Stimulated activated CD4-positive, alpha-beta T cell treated with anti-CD3 and anti-CD28 coated beads, TNF-alpha, amount 100 ng/mL, for 4 hours (primary cell): ENCODE measurements at regions not wholly inside any gene's neighbourhood (a gene's known extent, or its start where the extent isn't known, plus 50 kb on each side); places are given as distances from the start of the nearest gene placed in this dataset.
"Not testable (repeated sequence)": the region's sequence is repeated elsewhere in the genome, so short reads cannot be mapped to it uniquely, and the experiment has no call there.

Experiments
- DNase-seq, 3 experiments: peaks; one replicate each; pipeline ENCODE4 v3.0.0-alpha.2; 2020; ENCODE audit warnings: low read depth in 3 of 3

GRCh38 chr6:119734227-119734626 lies 384.7 kb upstream of the MAN1A1 start:
- no peak for DNase-seq

- DNase-seq, result no peak
Measured at GRCh38 chr6:119728935-119729334, 379.4 kb upstream of the MAN1A1 start.

- DNase-seq, result no peak
Measured at GRCh38 chr6:119728220-119728750, 378.7 kb upstream of the MAN1A1 start.

DNA sequence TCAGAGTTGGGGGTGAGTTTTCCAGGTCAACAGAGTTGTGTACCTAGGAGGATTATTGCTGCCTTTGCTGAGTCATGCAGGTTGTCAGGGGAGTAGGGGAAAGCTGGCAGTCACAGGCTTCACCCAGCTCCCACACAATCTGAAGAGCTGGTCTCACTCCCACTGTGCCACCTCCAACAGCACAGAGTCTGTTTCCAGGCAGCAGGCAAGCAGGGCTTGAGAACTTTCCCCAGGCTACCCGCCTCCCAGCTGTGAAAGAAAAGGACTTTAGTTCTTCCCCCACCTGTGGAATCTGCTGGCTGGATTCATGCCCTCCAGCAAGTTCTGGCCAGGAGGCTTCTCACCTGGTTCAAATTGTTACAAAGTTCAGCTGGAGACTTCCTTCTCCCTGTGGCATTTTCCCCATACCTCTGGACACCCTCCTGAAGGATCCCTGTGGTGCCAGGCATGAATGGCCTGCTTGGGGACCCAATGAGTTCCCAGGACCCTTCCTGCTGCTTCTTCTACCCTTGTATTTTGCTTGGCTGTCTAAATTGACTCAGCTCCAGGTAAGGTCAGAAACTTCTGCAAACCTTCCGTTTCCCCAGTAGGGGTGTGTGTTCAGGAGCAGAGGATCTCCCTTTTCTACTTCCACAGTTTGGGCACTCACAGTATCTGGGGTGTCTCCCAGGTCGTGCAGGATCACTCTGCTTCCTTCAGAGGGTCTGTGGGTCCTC lies 378.1 kb upstream of the MAN1A1 start:
- DNase-seq, result no peak

GRCh38 chr6:119726912-119727311 lies 377.4 kb upstream of the MAN1A1 start:
- DNase-seq, result not testable (repeated sequence)

- DNase-seq, result no peak
Measured at GRCh38 chr6:119726086-119726485, 376.5 kb upstream of the MAN1A1 start.

GRCh38 chr6:119720160-119720559 lies 370.6 kb upstream of the MAN1A1 start:
- no peak for DNase-seq

- DNase-seq, result no peak
Measured at GRCh38 chr6:119717942-119718341, 368.4 kb upstream of the MAN1A1 start.

DNA sequence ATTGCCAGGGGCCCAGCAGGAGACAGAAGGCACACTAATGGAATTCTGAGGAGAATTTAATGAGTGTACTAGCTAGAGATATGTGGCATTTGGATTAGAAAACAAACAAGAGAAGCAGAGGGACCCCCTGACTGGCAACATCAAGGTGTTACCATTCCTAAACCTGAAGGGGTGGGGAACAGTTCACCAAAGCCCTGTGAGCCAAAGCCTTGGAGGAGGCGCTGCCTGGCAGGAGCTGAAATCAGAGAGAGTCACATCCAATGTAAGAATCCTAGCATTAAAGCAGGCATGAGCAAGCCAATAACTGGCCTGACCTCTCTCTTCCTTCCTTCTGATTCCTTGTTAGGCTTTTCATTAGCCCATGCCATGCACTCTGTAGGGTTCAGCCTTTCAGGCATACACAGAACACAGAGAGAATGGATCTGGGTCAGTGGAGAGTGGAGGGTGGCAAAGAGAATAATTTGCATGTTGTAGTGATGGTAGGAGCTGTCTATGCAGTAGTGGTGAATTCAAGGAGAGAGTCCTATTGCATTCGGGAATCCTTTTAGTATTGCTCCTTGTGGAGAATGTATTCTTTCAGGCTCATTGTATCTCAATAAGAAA lies 367.2 kb upstream of the MAN1A1 start:
- DNase-seq, result no peak

GRCh38 chr6:119713903-119714302 lies 364.3 kb upstream of the MAN1A1 start:
- DNase-seq, result no peak

- no peak for DNase-seq
Measured at GRCh38 chr6:119686644-119687043, 337.1 kb upstream of the MAN1A1 start.

- no peak for DNase-seq
Measured at GRCh38 chr6:119686240-119686639, 336.7 kb upstream of the MAN1A1 start.

DNA sequence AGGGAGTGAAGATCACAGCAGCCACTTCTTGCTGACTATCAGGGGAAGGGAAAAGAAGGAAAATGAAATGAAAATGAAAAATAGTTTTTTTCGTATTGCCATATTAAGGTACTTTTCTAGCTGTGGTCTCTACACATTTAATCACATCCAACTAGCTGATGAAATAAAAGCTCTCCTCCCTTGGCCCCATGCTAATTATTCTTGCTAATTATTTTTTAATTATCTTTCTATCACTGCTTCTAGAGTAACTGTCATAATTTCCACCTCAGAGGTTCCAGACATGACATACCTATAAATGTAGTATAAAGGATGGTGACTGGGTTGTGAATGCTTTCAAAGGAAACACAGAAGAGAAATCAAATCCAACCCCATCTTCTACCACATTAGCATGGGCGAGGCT lies 334.1 kb upstream of the MAN1A1 start:
- DNase-seq, result no peak

DNA sequence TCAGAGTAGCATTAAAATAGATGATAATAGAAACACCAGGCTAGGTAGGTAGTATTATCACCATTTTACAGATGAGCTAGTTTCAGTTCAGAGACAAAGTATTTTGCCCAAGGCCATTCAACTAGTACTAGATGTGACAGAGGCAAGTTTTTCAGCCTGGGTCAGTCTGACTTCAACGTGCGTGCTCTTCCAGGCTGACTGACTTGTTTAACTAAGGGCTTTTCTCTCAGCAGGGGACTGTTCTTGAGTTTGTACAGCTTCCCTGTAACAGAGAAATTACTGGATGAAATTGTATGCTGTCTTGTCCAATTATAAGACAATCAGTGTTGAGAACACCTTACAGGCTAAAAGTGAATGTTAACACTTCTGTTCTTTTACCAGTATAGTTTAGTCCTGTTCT lies 333.5 kb upstream of the MAN1A1 start:
- DNase-seq, result no peak

DNA sequence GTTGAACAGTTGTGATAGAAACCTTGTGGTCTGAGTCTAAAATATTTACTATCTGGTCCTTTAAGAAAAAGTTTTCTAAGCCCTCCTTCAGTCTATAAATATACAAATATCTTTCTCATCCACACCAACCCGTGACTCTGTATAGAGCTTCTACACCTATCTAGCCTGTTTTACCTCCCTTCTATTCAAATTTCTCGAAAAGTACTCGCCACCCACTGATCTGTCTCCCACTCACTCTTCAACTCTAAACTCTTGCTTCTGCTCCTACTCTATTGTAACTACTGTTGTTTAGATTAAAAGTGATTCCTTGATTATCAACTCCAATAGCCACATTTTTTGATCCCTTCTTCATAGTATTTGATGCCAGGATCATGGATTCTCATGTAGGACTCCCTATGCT lies 329.4 kb upstream of the MAN1A1 start:
- DNase-seq, result no peak

DNA sequence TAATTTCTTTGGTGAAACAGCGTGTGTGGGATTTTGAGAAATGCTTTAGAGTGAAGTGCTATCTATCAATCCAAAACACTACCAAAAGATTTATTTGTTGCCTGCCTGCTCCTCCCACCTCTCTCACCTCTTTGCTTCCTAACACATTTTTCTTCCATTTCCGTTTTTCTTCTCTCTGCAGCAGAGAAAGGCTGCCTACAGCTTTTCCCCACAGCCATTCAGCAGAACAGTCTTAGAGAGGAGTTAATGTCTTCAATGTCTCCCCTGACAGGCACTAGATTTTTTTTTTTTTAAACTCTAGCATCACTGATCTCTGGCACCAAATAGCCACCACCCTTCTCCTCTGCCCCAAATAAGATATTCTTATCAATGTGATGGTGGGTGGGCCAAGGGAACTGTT lies 327.8 kb upstream of the MAN1A1 start:
- DNase-seq, result no peak

DNA sequence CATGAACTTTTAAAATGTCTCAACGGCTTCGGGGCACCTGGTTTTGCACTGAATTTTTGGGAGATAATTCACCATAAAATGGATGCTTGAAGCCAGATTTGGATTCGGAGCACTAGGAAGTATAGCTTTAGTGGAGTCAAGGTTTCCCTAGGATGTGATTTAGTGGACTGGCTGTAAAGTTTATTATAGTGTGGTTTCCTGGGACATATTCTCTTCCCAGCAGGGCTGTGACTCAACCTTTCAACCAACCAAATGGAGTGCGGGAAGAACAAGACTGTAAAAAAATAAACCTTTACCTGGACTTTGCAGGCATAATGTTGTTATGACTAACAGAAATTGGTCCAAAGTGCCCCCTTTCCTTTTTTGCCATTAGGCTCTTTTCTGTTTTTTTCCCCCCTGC lies 327.4 kb upstream of the MAN1A1 start:
- DNase-seq, result no peak

DNA sequence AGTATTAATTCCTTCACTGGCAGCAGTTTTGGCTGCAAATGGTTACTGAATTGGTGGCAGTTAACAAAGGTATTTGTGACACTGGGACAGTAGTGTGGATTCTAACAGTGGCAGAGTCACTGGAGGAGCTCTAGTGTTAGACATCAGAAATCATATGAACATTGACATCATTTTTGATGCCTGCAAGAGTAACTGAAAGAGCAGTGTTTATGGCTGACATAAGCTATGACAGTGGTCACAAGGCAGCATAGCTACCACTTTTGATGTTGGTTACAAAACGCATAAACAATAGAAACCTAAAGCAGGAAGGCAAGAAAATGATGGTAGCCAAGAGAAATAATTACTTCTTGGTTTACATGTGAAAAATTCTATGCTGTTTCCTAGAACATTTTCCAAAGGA lies 326.7 kb upstream of the MAN1A1 start:
- no peak for DNase-seq

GRCh38 chr6:119673741-119674140 lies 324.2 kb upstream of the MAN1A1 start:
- DNase-seq, result no peak

DNA sequence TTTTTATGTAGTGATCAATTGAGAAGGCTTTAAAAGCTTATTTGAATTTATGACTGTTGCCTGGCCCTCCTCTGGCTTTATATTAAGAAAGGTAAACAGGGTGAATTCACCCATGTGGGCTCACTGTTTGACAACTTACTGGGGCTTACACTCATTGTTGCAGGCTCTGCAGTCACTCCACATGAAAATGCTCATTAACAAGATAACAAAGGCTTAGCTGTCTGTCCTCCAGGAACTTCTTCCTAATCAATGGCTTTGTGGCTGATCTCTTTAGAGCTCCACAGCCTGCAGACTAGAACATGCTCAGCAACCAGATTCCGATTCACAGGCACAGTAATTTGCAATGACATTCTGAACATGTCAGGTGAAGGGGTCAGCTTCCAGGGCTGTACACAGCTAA lies 323.2 kb upstream of the MAN1A1 start:
- DNase-seq, result no peak

DNA sequence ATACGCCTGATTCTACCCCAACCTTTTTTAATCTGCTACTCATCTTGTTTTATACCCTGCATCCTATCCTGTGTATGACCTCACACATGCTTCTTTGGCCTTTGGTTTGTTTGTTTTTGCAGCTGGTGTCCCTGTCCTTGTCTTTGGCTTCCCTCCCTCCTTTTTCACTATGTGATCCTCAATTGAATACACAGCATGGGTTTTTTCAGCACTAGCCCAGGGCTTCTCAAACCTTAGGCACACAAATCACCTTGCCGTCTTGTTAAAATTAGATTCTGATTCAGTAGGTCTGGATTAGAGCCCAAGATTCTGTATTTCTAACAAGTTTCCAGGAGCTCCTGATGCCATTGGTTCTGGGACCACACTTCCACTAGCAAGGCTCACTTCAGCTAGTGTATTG lies 321.5 kb upstream of the MAN1A1 start:
- DNase-seq, result no peak

- no peak for DNase-seq
Measured at GRCh38 chr6:119669221-119669620, 319.7 kb upstream of the MAN1A1 start.

- not testable (repeated sequence) for DNase-seq
Measured at GRCh38 chr6:119665432-119665831, 315.9 kb upstream of the MAN1A1 start.

GRCh38 chr6:119661628-119662027 lies 312.1 kb upstream of the MAN1A1 start:
- DNase-seq, result no peak
